GM12878 (cell line): ENCODE measurements at regions not wholly inside any gene's neighbourhood (a gene's known extent, or its start where the extent isn't known, plus 50 kb on each side); places are given as distances from the start of the nearest gene placed in this dataset.

Source experiments
- EP300 ChIP-seq, 2 experiments: fragments of 150-350 bp in 1 of 2; IDR thresholded peaks; 2 replicates each; pipeline ENCODE4 v1.6.1; 2011 to 2012; ENCODE audit warnings: low read depth in 2 of 2, low read length in 2 of 2, borderline replicate concordance in 1 of 2, improper control_type of control experiment in 1 of 2, inconsistent platforms in 1 of 2; ENCODE audit not compliant: control insufficient read depth in 1 of 2
- FOS ChIP-seq: IDR thresholded peaks from 3 replicates; pipeline ENCODE4 v1.6.1; 2011; ENCODE audit warnings: borderline replicate concordance; ENCODE audit not compliant: insufficient read length; ENCODE audit errors: extremely low read depth
- FOXK2 ChIP-seq: fragments of 450-650 bp; IDR thresholded peaks from 2 replicates; pipeline ENCODE4 v1.6.1; 2017; ENCODE audit warnings: mild to moderate bottlenecking, moderate library complexity
- GABPA ChIP-seq: IDR thresholded peaks from 2 replicates; pipeline ENCODE4 v1.6.1; 2014; ENCODE audit warnings: antibody characterized with exemption, low read depth, mild to moderate bottlenecking, inconsistent platforms
- MEF2B ChIP-seq: fragments of 450-650 bp; IDR thresholded peaks from 2 replicates; pipeline ENCODE4 v1.6.1; 2018; ENCODE audit warnings: mild to moderate bottlenecking, moderate library complexity; ENCODE audit not compliant: partially characterized antibody, poor library complexity, severe bottlenecking
- MYC ChIP-seq: IDR thresholded peaks from 2 replicates; pipeline ENCODE4 v1.6.1; 2011; ENCODE audit warnings: mild to moderate bottlenecking, low read length, moderate library complexity, inconsistent platforms; ENCODE audit not compliant: insufficient read depth, insufficient replicate concordance, insufficient read length, severe bottlenecking
- NRF1 ChIP-seq: conservative IDR thresholded peaks from 2 replicates; pipeline ENCODE4 v1.6.1; 2011; ENCODE audit warnings: mild to moderate bottlenecking, low read depth, low read length, improper control_type of control experiment
- POLR2AphosphoS5 ChIP-seq: IDR thresholded peaks from 2 replicates; pipeline ENCODE4 v1.6.1; 2011; ENCODE audit warnings: mild to moderate bottlenecking, low read length, inconsistent platforms
- RCOR1 ChIP-seq: conservative IDR thresholded peaks from 2 replicates; pipeline ENCODE4 v1.6.1; 2012; ENCODE audit warnings: low read depth, low read length, improper control_type of control experiment
- SMAD1 ChIP-seq: fragments of 450-650 bp; IDR thresholded peaks from 2 replicates; pipeline ENCODE4 v1.6.1; 2018; ENCODE audit warnings: mild to moderate bottlenecking, low read depth; ENCODE audit not compliant: partially characterized antibody
- ZBTB40 ChIP-seq: fragments of 450-650 bp; IDR thresholded peaks from 2 replicates; pipeline ENCODE4 v1.6.1; 2016; ENCODE audit warnings: mild to moderate bottlenecking, moderate library complexity, borderline replicate concordance
- TF ChIP-seq, protein P1 (sequence below): IDR thresholded peaks from 2 replicates; pipeline ENCODE4 v1.6.1; 2012; ENCODE audit warnings: improper control_type of control experiment, low read depth, low read length; ENCODE audit not compliant: insufficient replicate concordance

DNA sequence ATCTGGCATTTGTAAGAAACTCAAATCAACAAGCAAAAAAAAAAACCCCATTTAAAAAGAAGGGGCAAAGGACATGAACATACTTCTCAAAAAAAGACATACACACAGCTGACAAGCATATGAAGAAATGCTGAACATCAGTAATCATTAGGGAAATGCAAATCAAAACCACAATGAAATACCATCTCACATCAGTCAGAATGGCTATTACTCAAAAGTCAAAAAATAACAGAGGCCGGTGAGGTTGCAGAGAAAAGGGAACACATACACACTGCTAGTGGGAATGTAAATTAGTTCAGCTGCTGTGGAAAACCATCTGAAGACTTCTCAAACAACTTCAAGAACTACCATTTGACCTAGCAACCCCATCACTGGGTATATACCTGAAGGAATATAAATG is 199.4 kb upstream of the THBS1 start (continued):
- TF ChIP-seq, protein P1, sequence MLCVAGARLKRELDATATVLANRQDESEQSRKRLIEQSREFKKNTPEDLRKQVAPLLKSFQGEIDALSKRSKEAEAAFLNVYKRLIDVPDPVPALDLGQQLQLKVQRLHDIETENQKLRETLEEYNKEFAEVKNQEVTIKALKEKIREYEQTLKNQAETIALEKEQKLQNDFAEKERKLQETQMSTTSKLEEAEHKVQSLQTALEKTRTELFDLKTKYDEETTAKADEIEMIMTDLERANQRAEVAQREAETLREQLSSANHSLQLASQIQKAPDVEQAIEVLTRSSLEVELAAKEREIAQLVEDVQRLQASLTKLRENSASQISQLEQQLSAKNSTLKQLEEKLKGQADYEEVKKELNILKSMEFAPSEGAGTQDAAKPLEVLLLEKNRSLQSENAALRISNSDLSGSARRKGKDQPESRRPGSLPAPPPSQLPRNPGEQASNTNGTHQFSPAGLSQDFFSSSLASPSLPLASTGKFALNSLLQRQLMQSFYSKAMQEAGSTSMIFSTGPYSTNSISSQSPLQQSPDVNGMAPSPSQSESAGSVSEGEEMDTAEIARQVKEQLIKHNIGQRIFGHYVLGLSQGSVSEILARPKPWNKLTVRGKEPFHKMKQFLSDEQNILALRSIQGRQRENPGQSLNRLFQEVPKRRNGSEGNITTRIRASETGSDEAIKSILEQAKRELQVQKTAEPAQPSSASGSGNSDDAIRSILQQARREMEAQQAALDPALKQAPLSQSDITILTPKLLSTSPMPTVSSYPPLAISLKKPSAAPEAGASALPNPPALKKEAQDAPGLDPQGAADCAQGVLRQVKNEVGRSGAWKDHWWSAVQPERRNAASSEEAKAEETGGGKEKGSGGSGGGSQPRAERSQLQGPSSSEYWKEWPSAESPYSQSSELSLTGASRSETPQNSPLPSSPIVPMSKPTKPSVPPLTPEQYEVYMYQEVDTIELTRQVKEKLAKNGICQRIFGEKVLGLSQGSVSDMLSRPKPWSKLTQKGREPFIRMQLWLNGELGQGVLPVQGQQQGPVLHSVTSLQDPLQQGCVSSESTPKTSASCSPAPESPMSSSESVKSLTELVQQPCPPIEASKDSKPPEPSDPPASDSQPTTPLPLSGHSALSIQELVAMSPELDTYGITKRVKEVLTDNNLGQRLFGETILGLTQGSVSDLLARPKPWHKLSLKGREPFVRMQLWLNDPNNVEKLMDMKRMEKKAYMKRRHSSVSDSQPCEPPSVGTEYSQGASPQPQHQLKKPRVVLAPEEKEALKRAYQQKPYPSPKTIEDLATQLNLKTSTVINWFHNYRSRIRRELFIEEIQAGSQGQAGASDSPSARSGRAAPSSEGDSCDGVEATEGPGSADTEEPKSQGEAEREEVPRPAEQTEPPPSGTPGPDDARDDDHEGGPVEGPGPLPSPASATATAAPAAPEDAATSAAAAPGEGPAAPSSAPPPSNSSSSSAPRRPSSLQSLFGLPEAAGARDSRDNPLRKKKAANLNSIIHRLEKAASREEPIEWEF, result no peak
- TF ChIP-seq POLR2AphosphoS5, result no peak
- no peak for TF ChIP-seq MYC
- TF ChIP-seq EP300 (IDR thresholded peaks at IDR 0.05; ENCODE audit: borderline replicate concordance in 1 of 2, control insufficient read depth in 1 of 2, low read depth in 2 of 2, low read length in 2 of 2), result no peak
- TF ChIP-seq GABPA, result no peak
- no peak for TF ChIP-seq SMAD1
- TF ChIP-seq FOXK2, result no peak
- TF ChIP-seq RCOR1, result no peak
- TF ChIP-seq MEF2B, result no peak
- no peak for TF ChIP-seq FOS
- TF ChIP-seq NRF1, result no peak
- no peak for TF ChIP-seq ZBTB40
